H1 (cell line): ENCODE measurements at regions not wholly inside any gene's neighbourhood (a gene's known extent, or its start where the extent isn't known, plus 50 kb on each side); places are given as distances from the start of the nearest gene placed in this dataset.

Source experiments
- CTCF ChIA-PET: fragments of 300-600 bp; sonication (Branson Sonifier 250); formaldehyde crosslinking; loops from one replicate; lab custom pipeline; 2021; ENCODE audit not compliant: partially characterized antibody; lab: Charles Lee
- POLR2A ChIA-PET: fragments of 300-600 bp; sonication (Branson Sonifier 250); formaldehyde crosslinking; loops from one replicate; lab custom pipeline; 2021; ENCODE audit warnings: inconsistent platforms; ENCODE audit not compliant: partially characterized antibody; lab: Charles Lee
- DNase-seq, 2 experiments: peaks; one replicate each; pipeline versions ENCODE4 v3.0.0 to v3.0.0-alpha.2; 2010 to 2022; ENCODE audit warnings: low spot score in 2 of 2, low read depth in 1 of 2, mixed read lengths in 1 of 2
- FAIRE-seq: peaks from 2 replicates; lab custom pipeline; 2011; peaks lifted over from hg19 to GRCh38; lab: Jason Lieb, UNC
- H2AFZ ChIP-seq: 2 replicates; pipeline ENCODE4 v1.8.1; 2012; ENCODE audit warnings: low read length, inconsistent platforms
- H2AK5ac ChIP-seq: 2 replicates; pipeline ENCODE4 v1.6.1; 2013; ENCODE audit warnings: low read depth, low read length
- H2BK120ac ChIP-seq: replicated peaks from 2 replicates; pipeline ENCODE3; 2013; ENCODE audit warnings: low read depth, low read length, inconsistent platforms
- H2BK12ac ChIP-seq: 2 replicates; pipeline ENCODE4 v1.6.1; 2013; ENCODE audit warnings: low read depth, low read length
- H2BK15ac ChIP-seq: 2 replicates; pipeline ENCODE4 v1.6.1; 2013; ENCODE audit warnings: low read length
- H2BK20ac ChIP-seq: 2 replicates; pipeline ENCODE4 v1.6.1; 2013; ENCODE audit warnings: low read length
- H2BK5ac ChIP-seq: 2 replicates; pipeline ENCODE4 v1.6.1; 2013; ENCODE audit warnings: low read depth, low read length
- H3K14ac ChIP-seq: 2 replicates; pipeline ENCODE4 v1.6.1; 2013; ENCODE audit warnings: inconsistent platforms; ENCODE audit not compliant: insufficient read length
- H3K18ac ChIP-seq: 2 replicates; pipeline ENCODE4 v1.6.1; 2013; ENCODE audit warnings: low read length; ENCODE audit errors: extremely low read depth
- H3K23ac ChIP-seq: 2 replicates; pipeline ENCODE4 v1.6.1; 2013; ENCODE audit warnings: inconsistent platforms; ENCODE audit not compliant: insufficient read length
- H3K23me2 ChIP-seq: 2 replicates; pipeline ENCODE4 v1.6.1; 2013; ENCODE audit warnings: low read depth, low read length
- H3K27ac ChIP-seq: 2 replicates; pipeline ENCODE4 v1.6.1; 2011; ENCODE audit warnings: low read depth, low read length, inconsistent platforms
- H3K27me3 ChIP-seq, 4 experiments: replicated peaks in 1 of 4; 1 replicate in 1 of 4; 2 replicates in 3 of 4; pipeline versions ENCODE4 v1.6.1 to v1.8.1; 2011 to 2013; ENCODE audit warnings: low read length in 3 of 4, mild to moderate bottlenecking in 3 of 4, inconsistent platforms in 2 of 4, mixed read lengths in 2 of 4, moderate library complexity in 1 of 4; ENCODE audit not compliant: control insufficient read depth in 3 of 4, insufficient read depth in 3 of 4; ENCODE audit errors: extremely low read depth in 1 of 4
- H3K36me3 ChIP-seq, 4 experiments: 2 replicates each; pipeline versions ENCODE4 v1.6.1 to v1.8.1; 2011 to 2013; ENCODE audit warnings: mild to moderate bottlenecking in 4 of 4, low read length in 3 of 4, moderate library complexity in 2 of 4, control low read depth in 1 of 4, inconsistent platforms in 1 of 4; ENCODE audit not compliant: insufficient read depth in 4 of 4, control insufficient read depth in 2 of 4
- H3K4ac ChIP-seq: replicated peaks from 2 replicates; pipeline ENCODE3; 2013; ENCODE audit warnings: low read length, low read depth, mixed read lengths, inconsistent platforms; ENCODE audit not compliant: insufficient read length
- H3K4me1 ChIP-seq, 4 experiments: replicated peaks in 1 of 4; 1 replicate in 1 of 4; 2 replicates in 3 of 4; pipeline versions ENCODE4 v1.6.1 to v1.8.1; 2011 to 2013; ENCODE audit warnings: low read length in 3 of 4, inconsistent platforms in 2 of 4, mixed read lengths in 1 of 4; ENCODE audit not compliant: insufficient read depth in 4 of 4, control insufficient read depth in 3 of 4
- H3K4me2 ChIP-seq, 2 experiments: 2 replicates each; pipeline versions ENCODE4 v1.6.1 to v1.8.1; 2011 to 2013; ENCODE audit warnings: low read depth in 2 of 2, low read length in 2 of 2, control low read depth in 1 of 2, inconsistent platforms in 1 of 2, mild to moderate bottlenecking in 1 of 2; ENCODE audit not compliant: insufficient read depth in 1 of 2
- H3K4me3 ChIP-seq, 4 experiments: fragments of 200-600, 300-600 bp in 1 of 4; sonication (generic), shearing (Covaris generic), sonication (Bioruptor Twin) in 1 of 4; 2 replicates each; pipeline versions ENCODE4 v1.5.1 to v1.8.1; 2011 to 2016; ENCODE audit warnings: low read length in 4 of 4, low read depth in 3 of 4, control low read depth in 2 of 4, inconsistent platforms in 2 of 4, mild to moderate bottlenecking in 2 of 4, mixed read lengths in 1 of 4, moderate library complexity in 1 of 4; ENCODE audit not compliant: insufficient read depth in 2 of 4; ENCODE audit errors: extremely low read depth in 1 of 4
- H3K56ac ChIP-seq: replicated peaks from 2 replicates; pipeline ENCODE3; 2013; ENCODE audit warnings: low read depth, mild to moderate bottlenecking, mixed read lengths, low read length, inconsistent platforms; ENCODE audit not compliant: insufficient read length
- H3K79me1 ChIP-seq: 2 replicates; pipeline ENCODE4 v1.6.1; 2013; ENCODE audit warnings: low read depth, low read length, control low read depth
- H3K79me2 ChIP-seq, 2 experiments: 2 replicates each; pipeline versions ENCODE4 v1.6.1 to v1.8.1; 2012 to 2013; ENCODE audit warnings: low read length in 2 of 2, mild to moderate bottlenecking in 2 of 2, inconsistent platforms in 1 of 2; ENCODE audit not compliant: insufficient read depth in 2 of 2, control insufficient read depth in 1 of 2
- H3K9ac ChIP-seq, 4 experiments: replicated peaks in 1 of 4; 1 replicate in 1 of 4; 2 replicates in 3 of 4; pipeline versions ENCODE4 v1.6.1 to v1.8.1; 2011 to 2013; ENCODE audit warnings: low read depth in 3 of 4, low read length in 3 of 4, control low read depth in 2 of 4, mild to moderate bottlenecking in 2 of 4, moderate library complexity in 2 of 4, inconsistent platforms in 1 of 4; ENCODE audit errors: extremely low read depth in 1 of 4
- H3K9me3 ChIP-seq, 2 experiments: 2 replicates each; pipeline versions ENCODE4 v1.6.1 to v1.8.1; 2012 to 2013; ENCODE audit warnings: mild to moderate bottlenecking in 2 of 2, moderate library complexity in 2 of 2, control low read depth in 1 of 2, inconsistent platforms in 1 of 2, low read depth in 1 of 2, low read length in 1 of 2, mixed read lengths in 1 of 2; ENCODE audit not compliant: insufficient read depth in 2 of 2
- H4K20me1 ChIP-seq, 2 experiments: replicated peaks in 1 of 2; 2 replicates each; pipeline versions ENCODE3 to v1.8.1; 2011 to 2013; ENCODE audit warnings: inconsistent platforms in 2 of 2, low read length in 2 of 2, mild to moderate bottlenecking in 1 of 2; ENCODE audit not compliant: insufficient read depth in 2 of 2, control insufficient read depth in 1 of 2
- H4K5ac ChIP-seq: 2 replicates; pipeline ENCODE4 v1.6.1; 2013; ENCODE audit warnings: low read length, low read depth, mixed read lengths, inconsistent platforms; ENCODE audit not compliant: insufficient read length
- H4K8ac ChIP-seq: 2 replicates; pipeline ENCODE4 v1.8.0; 2013; ENCODE audit warnings: mild to moderate bottlenecking, moderate library complexity, low read length, inconsistent platforms; ENCODE audit not compliant: insufficient read depth; ENCODE audit errors: extremely low read depth
- H4K91ac ChIP-seq: replicated peaks from 2 replicates; pipeline ENCODE3; 2013; ENCODE audit warnings: low read length, mixed read lengths, inconsistent platforms; ENCODE audit not compliant: insufficient read length
- CBX5 ChIP-seq: fragments of 300-800, 300-1000 bp; sonication (generic); IDR thresholded peaks from 2 replicates; pipeline ENCODE4 v1.7.1; 2016; ENCODE audit warnings: antibody characterized with exemption, low read length, low read depth
- E2F6 ChIP-seq: IDR thresholded peaks from 2 replicates; pipeline ENCODE4 v1.6.1; 2012; ENCODE audit warnings: inconsistent platforms
- GABPA ChIP-seq: IDR thresholded peaks from 2 replicates; pipeline ENCODE4 v1.6.1; 2011; ENCODE audit warnings: mild to moderate bottlenecking, low read length, moderate library complexity, borderline replicate concordance; ENCODE audit not compliant: insufficient read depth
- KDM4A ChIP-seq: IDR thresholded peaks from one replicate; pipeline ENCODE4 v1.7.1; 2012; ENCODE audit warnings: low read depth, mild to moderate bottlenecking, moderate library complexity, low read length, inconsistent platforms; ENCODE audit not compliant: severe bottlenecking
- KDM5A ChIP-seq: fragments of 200-600 bp; IDR thresholded peaks from 2 replicates; pipeline ENCODE4 v1.7.1; 2012; ENCODE audit warnings: mild to moderate bottlenecking, low read length, inconsistent platforms, mixed read lengths
- MAX ChIP-seq: IDR thresholded peaks from 2 replicates; pipeline ENCODE4 v1.6.1; 2012; ENCODE audit warnings: inconsistent platforms
- RAD21 ChIP-seq, 2 experiments: IDR thresholded peaks in 1 of 2; conservative IDR thresholded peaks in 1 of 2; 2 replicates each; pipeline ENCODE4 v1.6.1; 2011; ENCODE audit warnings: low read depth in 2 of 2, low read length in 2 of 2, improper control_type of control experiment in 1 of 2, inconsistent platforms in 1 of 2, mild to moderate bottlenecking in 1 of 2, moderate library complexity in 1 of 2
- RBBP5 ChIP-seq: IDR thresholded peaks from 2 replicates; pipeline ENCODE4 v1.7.1; 2012; ENCODE audit warnings: low read depth, mild to moderate bottlenecking, inconsistent platforms, low read length, moderate library complexity, borderline replicate concordance
- SIN3A ChIP-seq, 2 experiments: IDR thresholded peaks in 1 of 2; conservative IDR thresholded peaks in 1 of 2; 2 replicates each; pipeline ENCODE4 v1.6.1; 2011 to 2012; ENCODE audit warnings: low read length in 2 of 2, improper control_type of control experiment in 1 of 2, low read depth in 1 of 2, mild to moderate bottlenecking in 1 of 2
- SIRT6 ChIP-seq: IDR thresholded peaks from one replicate; pipeline ENCODE4 v1.7.1; 2012; ENCODE audit warnings: low read length, inconsistent platforms
- SIX5 ChIP-seq: IDR thresholded peaks from 2 replicates; pipeline ENCODE4 v1.6.1; 2011; ENCODE audit warnings: mild to moderate bottlenecking, low read depth, low read length
- SP2 ChIP-seq: IDR thresholded peaks from 2 replicates; pipeline ENCODE4 v1.6.1; 2012; ENCODE audit warnings: mild to moderate bottlenecking, low read length, inconsistent platforms
- SP4 ChIP-seq: IDR thresholded peaks from 2 replicates; pipeline ENCODE4 v1.6.1; 2012; ENCODE audit warnings: low read length, inconsistent platforms
- TEAD4 ChIP-seq: IDR thresholded peaks from 2 replicates; pipeline ENCODE4 v1.6.1; 2012; ENCODE audit warnings: low read depth, low read length, inconsistent platforms, mixed read lengths
- WGBS, 2 experiments: shearing (Covaris generic) in 1 of 2; methylation state at CpG; one replicate each; pipeline versions ENCODE4 v1.1.6 to v1.1.7; 2013 to 2015; ENCODE audit warnings: low lambda C conversion rate in 2 of 2, mixed read lengths in 2 of 2, inconsistent platforms in 1 of 2, low coverage in 1 of 2, missing lambda C conversion rate in 1 of 2; ENCODE audit not compliant: insufficient replicate concordance in 2 of 2, insufficient coverage in 1 of 2, insufficient read length in 1 of 2; ENCODE audit errors: extremely low coverage in 1 of 2, missing lambda C conversion rate in 1 of 2; 5-methylcytosine and 5-hydroxymethylcytosine counted together

- Histone ChIP-seq H3K27me3 (peaks cover 0 to 1% (median 0%) of the 10 kb centered on the region in 4 experiments; a peak in 2 of 7 replicates), H3K18ac (no peak overlapping the region), H3K27ac (no peak overlapping the region), H2BK20ac (no peak overlapping the region), H3K23ac (no peak overlapping the region), H2BK12ac (no peak overlapping the region), H3K36me3 (no peaks in the 10 kb centered on the region), H2AFZ (no peak overlapping the region), H3K4me3 (no peak overlapping the region), H2BK120ac (no peak overlapping the region), H4K20me1 (no peaks in the 10 kb centered on the region), H2BK15ac (no peak overlapping the region), H2AK5ac (no peak overlapping the region), H2BK5ac (no peak overlapping the region), H3K4ac (no peak overlapping the region), H3K9ac (no peak overlapping the region), H4K5ac (no peak overlapping the region), H3K9me3 (peaks cover 0 to 5% of the 10 kb centered on the region in 2 experiments; a peak in 1 of 4 replicates), H3K79me2 (no peaks in the 10 kb centered on the region), H4K8ac (no peak overlapping the region), H3K79me1 (no peaks in the 10 kb centered on the region), H3K4me1 (no peaks in the 10 kb centered on the region), H3K4me2 (no peak overlapping the region), H3K14ac (no peak overlapping the region), H3K23me2 (no peaks in the 10 kb centered on the region), H3K56ac (no peak overlapping the region), H4K91ac (no peak overlapping the region)
- no peak for FAIRE-seq
- ChIA-PET POLR2A (no interaction called here), CTCF (no interaction called here)
- DNase-seq: no peak
- 92% methylated on average over 4 of the region's 4 CpGs; no CpG with 5 or more reads in 1 of the 2 experiments for WGBS, 2 experiments
- no peak for TF ChIP-seq SIX5
- no peak for TF ChIP-seq E2F6
- TF ChIP-seq SP4: no peak
- no peak for TF ChIP-seq CBX5
- TF ChIP-seq KDM4A: no peak
- no peak for TF ChIP-seq SIN3A (conservative IDR thresholded peaks at IDR 0.05 in 1 of 2, IDR thresholded peaks at IDR 0.05 in 1 of 2; ENCODE audit: low read depth in 1 of 2, low read length in 2 of 2)
- no peak for TF ChIP-seq TEAD4
- no peak for TF ChIP-seq KDM5A
- no peak for TF ChIP-seq MAX
- TF ChIP-seq GABPA: no peak
- TF ChIP-seq RBBP5: no peak
- TF ChIP-seq RAD21 (IDR thresholded peaks at IDR 0.05 in 1 of 2, conservative IDR thresholded peaks at IDR 0.05 in 1 of 2; ENCODE audit: low read depth in 2 of 2, low read length in 2 of 2): no peak
- TF ChIP-seq SIRT6: no peak
- TF ChIP-seq SP2: no peak
Measured at GRCh38 chr1:83606416-83606955, 392.4 kb downstream of the TTLL7 start.
